Stimulated activated CD8-positive, alpha-beta memory T cell treated with anti-CD3 and anti-CD28 coated beads, Interleukin-2, amount 100 ng/mL, for 48 hours (primary cell): ENCODE measurements at regions not wholly inside any gene's neighbourhood (a gene's known extent, or its start where the extent isn't known, plus 50 kb on each side); places are given as distances from the start of the nearest gene placed in this dataset.

ENCODE experiments used
- DNase-seq, 2 donors: peaks; one replicate each; pipeline ENCODE4 v3.0.0-alpha.2; 2020; ENCODE audit warnings: low read depth in 2 of 2

DNA sequence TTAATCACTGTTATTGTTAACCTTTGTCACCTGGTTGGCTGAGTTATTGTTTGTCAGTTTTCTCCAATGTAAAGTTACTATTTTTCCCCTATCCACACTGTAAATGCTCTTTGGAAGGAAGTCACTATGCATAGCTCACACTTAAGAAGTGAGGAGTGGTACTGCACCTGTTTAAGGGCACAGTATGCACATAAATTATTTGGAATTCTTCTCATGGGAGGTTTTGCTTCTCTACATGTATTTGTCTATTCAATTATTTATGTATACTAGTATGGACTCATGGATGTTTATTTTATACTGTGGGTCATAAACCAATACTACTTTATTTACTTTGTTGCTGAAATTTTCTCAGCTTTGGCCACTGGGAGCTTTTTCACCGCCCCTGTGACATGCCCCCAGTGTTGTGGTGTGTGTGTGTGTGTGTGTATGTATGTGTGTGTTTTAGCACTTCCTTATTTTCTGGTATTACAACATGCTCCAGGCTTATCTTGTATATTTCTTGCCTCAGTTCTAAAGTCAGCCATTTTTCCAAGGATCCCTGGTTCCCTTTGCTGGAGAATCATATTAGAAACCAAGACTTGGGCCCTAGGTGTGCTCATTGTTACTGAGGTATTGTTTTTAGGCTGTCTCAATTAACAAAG lies 290.5 kb downstream of the KBTBD8 start:
- no peak for DNase-seq

DNA sequence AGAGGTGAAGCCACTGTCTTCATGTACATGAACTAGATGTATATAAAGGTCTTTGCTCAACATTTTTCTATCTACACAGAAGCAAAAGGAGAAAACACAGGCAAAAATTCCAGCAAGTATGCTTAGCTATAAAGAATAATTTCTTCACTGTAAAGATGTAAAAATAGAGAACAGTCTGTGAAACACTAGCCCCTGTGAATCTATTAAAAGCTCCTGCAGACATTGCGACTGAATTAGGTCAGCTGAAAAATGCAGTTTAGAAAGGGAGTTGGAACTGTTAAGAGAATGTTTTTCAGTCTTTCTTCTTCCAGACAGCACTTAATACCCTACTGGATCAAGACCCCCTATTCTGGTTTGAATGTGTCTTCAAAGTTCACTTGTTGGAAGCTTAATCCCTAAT lies 291.5 kb downstream of the KBTBD8 start:
- DNase-seq = no peak

DNA sequence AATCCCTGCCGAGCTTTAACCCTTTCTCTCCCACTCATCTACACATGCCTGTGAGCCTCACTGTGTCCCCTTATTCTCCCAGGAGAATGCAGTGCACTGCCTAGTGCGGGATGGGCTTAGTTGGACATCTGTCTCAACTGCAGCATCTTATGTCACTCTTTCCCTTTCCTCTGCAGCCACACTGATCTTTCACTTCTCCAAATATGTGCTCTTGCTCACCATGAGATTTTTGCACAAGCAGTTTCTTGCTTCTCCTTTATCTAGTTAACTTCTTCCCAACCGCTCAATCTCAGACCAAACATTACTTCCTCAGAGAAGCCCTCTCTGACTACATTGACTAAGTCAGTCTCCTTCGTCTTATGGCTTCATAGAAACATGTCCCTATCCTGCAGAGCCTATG lies 292.3 kb downstream of the KBTBD8 start:
- DNase-seq = no peak

DNA sequence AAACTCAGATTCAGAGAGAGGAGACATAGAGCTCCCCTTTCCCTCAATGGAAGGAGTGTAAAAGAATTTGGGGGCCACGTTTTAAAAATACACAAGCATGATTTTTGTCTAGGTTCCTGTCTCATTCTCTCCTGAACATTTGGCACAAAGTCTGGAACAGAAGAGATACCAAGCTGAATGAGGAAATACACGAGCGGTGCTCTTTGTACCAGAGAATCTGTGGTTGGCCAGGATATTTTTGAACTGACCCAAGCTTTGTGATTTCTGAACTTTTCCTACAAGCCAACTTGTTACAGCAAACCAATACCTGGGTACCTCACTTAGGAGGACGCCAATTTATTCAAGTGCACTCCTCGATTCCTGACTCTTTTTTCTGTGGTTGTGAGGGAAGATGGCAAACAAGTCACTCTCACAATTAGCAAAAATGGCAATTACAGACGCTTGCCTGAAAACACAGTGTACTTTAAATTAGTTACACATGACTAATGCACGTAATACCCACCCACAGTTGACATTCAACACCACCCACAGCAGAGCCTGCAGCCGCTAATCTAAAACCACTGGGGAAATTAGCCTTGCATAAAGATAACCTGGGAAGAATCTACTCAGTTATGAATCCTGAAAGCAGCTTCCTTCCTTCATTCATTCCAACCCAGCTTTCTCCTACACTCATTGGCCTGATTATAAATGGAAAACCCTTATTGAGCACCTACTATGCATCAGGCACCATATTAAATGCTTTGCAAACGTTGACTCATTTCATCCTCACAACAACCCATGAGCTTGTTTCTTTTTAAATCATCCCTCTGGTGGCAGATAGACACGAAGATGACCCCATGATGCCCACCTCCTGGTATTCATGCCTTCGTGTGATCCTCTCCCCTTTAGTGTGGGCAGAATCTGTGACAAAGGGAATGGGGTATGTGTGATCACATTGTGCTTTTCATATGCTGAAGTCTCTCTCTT lies 293.5 kb downstream of the KBTBD8 start:
- no peak for DNase-seq

DNA sequence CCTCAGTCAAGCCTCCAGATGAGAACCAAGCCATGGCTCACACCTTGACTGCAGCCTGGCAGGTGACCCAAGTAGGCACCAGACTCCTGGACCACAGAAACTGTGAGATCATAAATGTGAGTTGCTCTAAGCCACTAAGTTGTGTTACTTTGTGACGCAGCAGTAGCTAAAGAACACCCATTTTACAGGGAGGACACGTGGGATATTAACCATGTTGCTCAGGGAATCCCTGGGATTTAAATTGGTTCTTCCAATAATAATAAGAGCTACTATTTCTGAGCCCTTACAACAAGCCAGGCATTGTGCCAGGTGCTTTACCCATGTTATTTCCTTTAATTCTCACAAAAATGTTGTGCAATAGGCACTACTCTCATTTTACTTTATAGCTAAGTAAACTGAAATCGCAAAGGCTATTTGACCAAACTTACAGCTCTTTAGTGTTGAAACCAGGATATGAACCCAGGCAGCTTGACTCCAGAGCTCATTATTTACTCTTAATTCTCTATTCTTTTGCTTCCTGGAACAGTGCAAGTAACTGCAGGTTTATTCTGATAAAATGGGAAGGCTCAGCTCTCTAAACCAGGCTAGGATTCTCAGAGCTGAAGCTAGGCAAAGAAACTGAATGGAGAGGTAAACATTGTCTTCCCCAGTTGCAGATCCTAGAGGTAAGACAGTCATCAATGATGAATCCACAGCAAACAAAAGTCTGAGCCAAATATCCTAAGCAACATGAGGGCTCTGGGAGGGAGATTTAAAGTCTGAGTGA lies 294.4 kb downstream of the KBTBD8 start:
- no peak for DNase-seq

DNA sequence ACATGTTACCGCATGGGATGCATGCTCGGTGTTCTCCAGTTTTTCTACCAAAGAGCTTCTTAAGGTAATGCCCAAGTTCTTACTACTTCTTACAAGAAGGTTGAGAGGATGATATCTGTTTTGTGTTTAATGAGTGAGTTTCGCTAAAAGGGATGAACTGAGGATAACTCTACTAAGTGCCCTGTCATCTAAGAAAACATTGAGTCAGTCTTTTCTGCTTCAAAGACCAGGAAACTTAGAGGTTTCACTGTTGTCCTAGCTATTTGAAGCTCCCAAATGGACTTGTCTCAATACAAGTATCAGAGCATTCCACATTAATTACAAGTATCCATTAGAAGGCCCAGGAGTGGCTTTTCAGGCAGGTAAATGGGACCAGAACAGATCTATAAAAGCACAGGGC lies 296.2 kb downstream of the KBTBD8 start:
- no peak for DNase-seq

DNA sequence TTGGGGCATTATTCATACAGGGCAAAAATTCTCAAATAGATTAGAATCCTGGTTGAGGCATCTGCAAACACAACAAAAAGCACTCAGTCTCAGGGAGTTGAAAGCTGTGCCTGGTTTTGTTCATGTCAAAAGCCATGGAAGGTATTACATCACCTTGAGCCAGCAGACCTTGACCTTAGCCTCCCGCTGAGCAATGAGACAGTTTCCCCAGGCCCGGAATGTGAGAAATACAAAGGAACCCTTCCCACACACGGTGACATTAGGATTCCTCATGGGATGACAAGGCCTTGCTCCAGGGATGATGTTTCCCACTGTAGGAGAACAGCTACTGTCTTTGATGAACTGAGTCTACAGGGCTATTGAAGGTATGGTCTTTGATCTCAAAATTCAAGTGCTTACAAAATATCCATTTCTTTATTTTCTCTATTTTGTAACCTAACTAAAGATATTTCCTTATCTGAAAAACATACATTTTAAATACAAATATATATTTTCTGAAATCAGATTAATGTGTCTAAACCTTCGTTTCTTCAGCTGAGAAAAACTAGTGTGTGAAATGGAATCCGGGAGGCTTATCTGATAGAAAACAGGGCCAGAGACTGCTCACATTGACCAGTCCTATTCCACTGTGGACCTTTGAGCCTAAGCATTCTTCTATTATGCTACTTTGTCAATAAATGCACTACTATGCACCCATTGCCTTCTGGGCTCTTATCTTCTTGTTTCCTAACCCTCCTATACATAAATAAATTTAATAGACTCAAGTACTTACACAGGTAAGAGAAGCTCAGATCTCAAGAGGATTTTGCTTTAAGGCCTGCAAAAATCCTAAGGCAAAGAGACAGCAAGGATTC lies 298.2 kb downstream of the KBTBD8 start:
- DNase-seq = no peak

DNA sequence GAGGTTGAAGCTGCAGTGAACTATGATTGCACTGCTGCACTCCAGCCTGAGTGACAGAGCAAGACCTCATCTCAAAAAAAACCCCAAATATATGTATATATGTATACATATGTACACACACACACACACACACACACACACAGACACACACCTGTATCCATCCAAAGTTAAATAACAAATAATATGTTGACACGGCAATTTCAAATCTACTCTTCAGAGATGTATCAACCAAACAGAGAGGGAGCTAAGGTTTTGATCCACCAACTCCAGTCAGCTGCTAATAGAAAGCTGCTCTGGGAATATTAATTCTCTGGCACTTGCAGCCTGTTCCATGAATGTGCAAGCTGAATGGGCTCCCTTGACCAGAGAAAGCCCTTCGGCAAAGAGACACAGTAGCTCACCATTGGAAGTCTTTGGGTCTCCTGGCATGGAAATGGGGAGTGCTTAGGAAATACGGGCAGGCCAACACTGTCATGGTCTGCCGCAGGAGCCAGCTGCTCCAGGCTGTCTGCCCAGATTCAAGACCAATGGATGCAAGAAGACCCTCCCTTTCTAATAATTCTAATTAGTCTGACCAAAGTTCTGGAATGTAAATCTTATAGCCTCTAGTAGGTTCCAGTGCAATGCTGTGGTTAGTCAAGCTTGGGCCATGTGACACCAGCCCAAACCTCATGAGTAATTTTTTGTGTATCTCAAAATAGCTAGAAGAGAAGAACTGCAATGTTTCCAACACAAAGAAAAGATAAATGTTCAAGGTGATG lies 299.8 kb downstream of the KBTBD8 start:
- DNase-seq = no peak

DNA sequence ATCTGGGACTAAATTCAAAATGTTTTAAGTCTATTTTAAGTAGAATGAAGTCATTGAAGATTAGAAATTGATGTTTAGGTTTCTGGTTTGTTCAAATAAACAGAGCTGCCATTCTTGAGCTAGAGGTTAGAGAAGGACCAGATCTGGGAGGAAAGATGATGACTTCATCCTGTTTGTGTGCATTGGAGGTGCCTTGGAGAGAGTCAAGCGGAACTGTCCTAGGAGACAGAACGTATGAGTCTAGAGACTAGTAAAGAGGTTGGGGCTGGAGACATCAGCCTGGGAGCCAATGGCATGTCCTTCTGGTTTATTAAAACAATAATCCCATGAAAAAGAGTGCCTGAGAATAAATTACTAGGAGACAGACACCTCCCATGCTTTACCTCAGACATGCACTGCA lies 303.4 kb downstream of the KBTBD8 start:
- DNase-seq = no peak

DNA sequence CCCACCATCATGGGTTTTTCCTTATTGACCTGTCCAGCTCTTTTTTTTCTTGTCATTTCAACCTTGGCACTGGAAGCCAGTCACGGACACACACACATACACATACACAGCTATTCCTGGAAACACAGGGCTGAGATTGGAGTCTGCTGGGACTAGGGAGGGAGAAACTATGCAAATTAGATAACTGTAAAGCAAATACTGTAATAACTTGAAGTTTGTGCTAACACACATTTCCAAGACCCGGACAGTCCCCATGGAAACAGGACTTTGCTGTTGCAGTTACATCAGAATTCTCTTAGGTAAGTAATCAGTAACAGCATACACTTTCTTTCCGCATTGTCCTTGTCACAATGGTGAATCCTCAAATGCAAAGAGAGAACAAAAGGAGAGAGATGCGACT lies 304.4 kb downstream of the KBTBD8 start:
- DNase-seq = no peak

DNA sequence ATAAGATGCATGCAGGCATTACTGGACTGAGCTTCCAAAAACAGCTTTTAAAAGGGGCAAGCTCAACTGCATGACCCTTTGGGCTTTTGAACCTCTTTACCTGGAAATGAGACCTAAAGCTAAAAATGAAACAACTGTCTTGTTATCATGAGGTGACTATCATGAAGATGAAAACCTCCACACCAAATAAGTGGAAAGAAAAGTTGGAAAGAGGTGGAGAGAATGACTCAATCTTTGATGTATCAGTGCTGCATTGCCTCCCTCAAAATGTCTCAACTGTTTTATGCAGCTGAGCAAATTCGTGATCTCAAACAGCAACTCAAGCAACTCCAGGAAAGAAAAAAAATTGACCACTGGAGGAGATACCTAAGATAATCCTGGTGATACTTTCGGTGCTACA lies 307.1 kb downstream of the KBTBD8 start:
- no peak for DNase-seq

DNA sequence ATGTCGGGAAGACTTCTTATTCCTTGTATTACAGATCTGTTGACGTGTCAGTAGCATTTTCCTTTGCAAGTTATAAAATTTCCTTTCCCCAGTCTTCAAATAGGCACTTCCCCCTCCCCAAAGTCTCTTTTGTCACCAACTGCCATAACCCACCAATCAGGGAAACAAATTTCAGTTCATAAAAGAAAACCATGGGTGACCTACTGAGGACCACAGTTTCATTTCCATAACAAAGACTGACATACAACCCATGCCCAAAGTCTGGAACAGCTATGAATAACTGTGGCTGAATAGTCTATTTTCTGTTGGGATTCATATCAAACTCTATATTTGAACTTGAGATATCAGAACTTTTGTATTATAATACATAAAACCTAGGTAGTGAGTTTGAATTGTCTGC lies 307.8 kb downstream of the KBTBD8 start:
- no peak for DNase-seq

DNA sequence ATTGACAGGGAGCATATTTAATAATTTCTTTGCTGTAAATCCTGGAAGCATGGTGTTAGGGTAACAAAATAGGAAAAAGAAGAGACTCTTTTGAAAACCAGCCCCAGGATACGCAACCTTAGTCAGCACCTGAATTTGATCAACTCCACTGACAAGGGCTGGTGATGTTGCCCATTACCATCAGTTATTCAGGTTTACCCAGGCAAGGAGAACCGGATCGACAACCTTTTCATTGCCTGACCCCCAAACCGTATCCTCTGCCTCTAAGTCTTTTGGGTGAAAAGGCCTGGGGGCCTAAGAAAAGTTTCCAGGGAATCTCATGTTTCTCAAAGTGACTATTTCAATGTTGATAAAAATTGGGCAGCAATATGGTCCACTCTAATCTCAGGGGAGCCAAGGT lies 313.3 kb downstream of the KBTBD8 start:
- no peak for DNase-seq

DNA sequence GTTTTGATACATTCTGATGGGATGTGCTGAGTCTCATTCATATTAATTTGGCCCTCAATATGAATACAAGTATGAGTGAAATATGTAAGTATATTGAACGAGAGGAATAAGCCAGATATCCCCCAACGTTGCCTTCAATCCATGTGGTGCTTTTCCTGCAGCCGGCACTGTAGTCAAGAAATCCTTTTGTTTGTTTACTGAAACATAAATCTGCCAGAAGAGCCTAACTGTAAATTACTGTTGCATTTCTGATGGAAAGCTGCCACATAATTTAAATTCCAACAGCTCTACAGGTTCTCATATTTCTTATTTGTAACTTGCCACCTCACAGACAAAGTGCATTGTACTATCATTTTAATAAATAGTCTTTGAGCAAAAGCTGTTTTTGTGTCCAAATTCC lies 314.0 kb downstream of the KBTBD8 start:
- no peak for DNase-seq

DNA sequence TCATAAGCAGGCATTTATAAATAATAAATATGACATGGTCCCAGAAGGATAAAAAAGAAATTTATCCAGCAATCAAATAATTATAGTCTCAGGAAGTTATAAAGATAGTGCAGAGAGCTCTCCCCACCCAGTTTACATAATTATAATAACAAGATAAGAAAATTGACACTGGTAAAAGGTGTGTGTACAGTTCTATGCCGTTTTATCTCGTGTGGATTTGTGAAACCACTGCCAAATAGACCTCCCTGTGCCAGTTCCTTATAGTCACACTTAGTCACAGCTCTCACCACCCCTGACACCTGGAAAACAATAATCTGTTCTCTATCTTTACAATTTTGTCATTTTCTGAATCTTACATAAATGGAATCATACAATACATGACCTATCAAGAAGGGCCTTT lies 320.1 kb downstream of the KBTBD8 start:
- DNase-seq = no peak

DNA sequence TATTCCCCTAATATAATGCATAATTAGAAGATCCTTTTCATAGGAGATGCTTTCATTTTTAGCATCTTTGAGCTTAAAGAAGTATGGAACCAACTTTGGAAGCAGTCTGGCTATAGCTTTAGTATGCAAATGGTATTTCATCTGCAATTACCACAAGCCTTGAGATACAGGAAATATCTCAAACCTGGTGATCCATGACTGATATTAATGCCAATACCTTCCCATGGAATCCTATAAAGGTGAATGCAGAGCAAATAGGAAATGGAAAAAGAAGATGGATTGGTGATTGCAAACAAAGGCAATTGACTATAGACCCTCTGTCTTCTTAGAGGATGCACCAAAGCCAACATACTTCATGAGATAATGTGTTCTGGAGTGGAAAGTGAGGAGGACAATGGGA lies 326.4 kb downstream of the KBTBD8 start:
- no peak for DNase-seq
